ENCODE measurements at regions not wholly inside any gene's neighbourhood (a gene's known extent, or its start where the extent isn't known, plus 50 kb on each side); places are given as distances from the start of the nearest gene placed in this dataset.
"Not testable (repeated sequence)": the region's sequence is repeated elsewhere in the genome, so short reads cannot be mapped to it uniquely, and the experiment has no call there.

GRCh38 chr22:16391417-16391930 lies 201.1 kb downstream of the CCT8L2 start:
- not testable (repeated sequence) for TF ChIP-seq ZNF600, CTCF (tag by site-specific recombination; IDR thresholded peaks at IDR 0.05)
- TF ChIP-seq, protein P1, sequence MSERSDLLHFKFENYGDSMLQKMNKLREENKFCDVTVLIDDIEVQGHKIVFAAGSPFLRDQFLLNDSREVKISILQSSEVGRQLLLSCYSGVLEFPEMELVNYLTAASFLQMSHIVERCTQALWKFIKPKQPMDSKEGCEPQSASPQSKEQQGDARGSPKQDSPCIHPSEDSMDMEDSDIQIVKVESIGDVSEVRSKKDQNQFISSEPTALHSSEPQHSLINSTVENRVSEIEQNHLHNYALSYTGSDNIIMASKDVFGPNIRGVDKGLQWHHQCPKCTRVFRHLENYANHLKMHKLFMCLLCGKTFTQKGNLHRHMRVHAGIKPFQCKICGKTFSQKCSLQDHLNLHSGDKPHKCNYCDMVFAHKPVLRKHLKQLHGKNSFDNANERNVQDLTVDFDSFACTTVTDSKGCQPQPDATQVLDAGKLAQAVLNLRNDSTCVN (tag by site-specific recombination; optimal IDR thresholded peaks at IDR 0.05): not testable (repeated sequence)
- TF ChIP-seq, protein P2, sequence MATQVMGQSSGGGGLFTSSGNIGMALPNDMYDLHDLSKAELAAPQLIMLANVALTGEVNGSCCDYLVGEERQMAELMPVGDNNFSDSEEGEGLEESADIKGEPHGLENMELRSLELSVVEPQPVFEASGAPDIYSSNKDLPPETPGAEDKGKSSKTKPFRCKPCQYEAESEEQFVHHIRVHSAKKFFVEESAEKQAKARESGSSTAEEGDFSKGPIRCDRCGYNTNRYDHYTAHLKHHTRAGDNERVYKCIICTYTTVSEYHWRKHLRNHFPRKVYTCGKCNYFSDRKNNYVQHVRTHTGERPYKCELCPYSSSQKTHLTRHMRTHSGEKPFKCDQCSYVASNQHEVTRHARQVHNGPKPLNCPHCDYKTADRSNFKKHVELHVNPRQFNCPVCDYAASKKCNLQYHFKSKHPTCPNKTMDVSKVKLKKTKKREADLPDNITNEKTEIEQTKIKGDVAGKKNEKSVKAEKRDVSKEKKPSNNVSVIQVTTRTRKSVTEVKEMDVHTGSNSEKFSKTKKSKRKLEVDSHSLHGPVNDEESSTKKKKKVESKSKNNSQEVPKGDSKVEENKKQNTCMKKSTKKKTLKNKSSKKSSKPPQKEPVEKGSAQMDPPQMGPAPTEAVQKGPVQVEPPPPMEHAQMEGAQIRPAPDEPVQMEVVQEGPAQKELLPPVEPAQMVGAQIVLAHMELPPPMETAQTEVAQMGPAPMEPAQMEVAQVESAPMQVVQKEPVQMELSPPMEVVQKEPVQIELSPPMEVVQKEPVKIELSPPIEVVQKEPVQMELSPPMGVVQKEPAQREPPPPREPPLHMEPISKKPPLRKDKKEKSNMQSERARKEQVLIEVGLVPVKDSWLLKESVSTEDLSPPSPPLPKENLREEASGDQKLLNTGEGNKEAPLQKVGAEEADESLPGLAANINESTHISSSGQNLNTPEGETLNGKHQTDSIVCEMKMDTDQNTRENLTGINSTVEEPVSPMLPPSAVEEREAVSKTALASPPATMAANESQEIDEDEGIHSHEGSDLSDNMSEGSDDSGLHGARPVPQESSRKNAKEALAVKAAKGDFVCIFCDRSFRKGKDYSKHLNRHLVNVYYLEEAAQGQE (tag by site-specific recombination; IDR thresholded peaks at IDR 0.05): not testable (repeated sequence)

All from HEK293 (cell line).